Keratinocyte (primary cell): ENCODE measurements at regions not wholly inside any gene's neighbourhood (a gene's known extent, or its start where the extent isn't known, plus 50 kb on each side); places are given as distances from the start of the nearest gene placed in this dataset.

Source experiments
- DNase-seq: peaks from one replicate; pipeline ENCODE4 v3.0.0-alpha.2; 2011; ENCODE audit warnings: low read depth, missing footprints, low spot score
- FAIRE-seq: peaks from 2 replicates; lab custom pipeline; 2011; peaks lifted over from hg19 to GRCh38; lab: Jason Lieb, UNC
- H2AFZ ChIP-seq: 2 replicates; pipeline ENCODE4 v1.6.0; 2012; ENCODE audit warnings: low read length, control low read depth, inconsistent platforms; ENCODE audit not compliant: control insufficient read depth
- H3K27ac ChIP-seq: 2 replicates; pipeline ENCODE4 v1.5.1; 2011; ENCODE audit warnings: low read length; ENCODE audit not compliant: control insufficient read depth, insufficient read depth
- H3K27me3 ChIP-seq: 3 replicates; pipeline ENCODE4 v1.6.0; 2011; ENCODE audit warnings: low read length; ENCODE audit not compliant: control insufficient read depth, insufficient read depth; ENCODE audit errors: extremely low read depth
- H3K36me3 ChIP-seq, 2 experiments: 2 replicates in 1 of 2; 3 replicates in 1 of 2; pipeline ENCODE4 v1.5.1; 2011; ENCODE audit warnings: low read length in 2 of 2, mild to moderate bottlenecking in 1 of 2; ENCODE audit not compliant: control insufficient read depth in 2 of 2, insufficient read depth in 2 of 2; ENCODE audit errors: extremely low read depth in 1 of 2
- H3K4me1 ChIP-seq: 3 replicates; pipeline ENCODE4 v1.5.1; 2011; ENCODE audit warnings: low read length; ENCODE audit not compliant: control insufficient read depth, insufficient read depth; ENCODE audit errors: extremely low read depth
- H3K4me2 ChIP-seq: 3 replicates; pipeline ENCODE4 v1.6.0; 2011; ENCODE audit warnings: low read depth, low read length; ENCODE audit not compliant: control insufficient read depth, insufficient read depth; ENCODE audit errors: extremely low read depth
- H3K4me3 ChIP-seq, 3 experiments: fragments of 200-600 bp in 1 of 3; sonication (generic) in 1 of 3; 2 replicates in 2 of 3; 3 replicates in 1 of 3; pipeline ENCODE4 v1.5.1; 2011 to 2016; ENCODE audit warnings: low read length in 3 of 3, mild to moderate bottlenecking in 3 of 3, control low read depth in 2 of 3, inconsistent platforms in 1 of 3, low read depth in 1 of 3, mixed read lengths in 1 of 3, mixed run types in 1 of 3, moderate library complexity in 1 of 3; ENCODE audit not compliant: control insufficient read depth in 2 of 3, insufficient read depth in 2 of 3; ENCODE audit errors: extremely low read depth in 1 of 3
- H3K79me2 ChIP-seq: 2 replicates; pipeline ENCODE4 v1.6.0; 2012; ENCODE audit warnings: low read length; ENCODE audit not compliant: control insufficient read depth, insufficient read depth
- H3K9ac ChIP-seq: 3 replicates; pipeline ENCODE4 v1.6.0; 2011; ENCODE audit warnings: low read length; ENCODE audit not compliant: control insufficient read depth, insufficient read depth; ENCODE audit errors: extremely low read depth
- H3K9me1 ChIP-seq: 3 replicates; pipeline ENCODE4 v1.6.0; 2011; ENCODE audit warnings: low read length; ENCODE audit not compliant: control insufficient read depth, insufficient read depth; ENCODE audit errors: extremely low read depth
- H3K9me3 ChIP-seq: 2 replicates; pipeline ENCODE4 v1.5.1; 2012; ENCODE audit warnings: low read depth, low read length; ENCODE audit not compliant: control insufficient read depth
- H4K20me1 ChIP-seq: 3 replicates; pipeline ENCODE4 v1.6.0; 2011; ENCODE audit warnings: low read length; ENCODE audit not compliant: control insufficient read depth, insufficient read depth; ENCODE audit errors: extremely low read depth
- EZH2 ChIP-seq: IDR thresholded peaks from one replicate; pipeline ENCODE4 v1.6.1; 2012; ENCODE audit warnings: inconsistent platforms, mild to moderate bottlenecking, low read length, moderate library complexity
- dilution Hi-C: fragments of 300-500 bp; cut with MboI; formaldehyde crosslinking; loops from one replicate; pipeline ENCODE4 v1.7.0; 2020; ENCODE audit warnings: low sequenced_read_pairs; ENCODE audit not compliant: extremely low pct_ligation_motif_present
- TF ChIP-seq, protein P1 (sequence below), 3 experiments: IDR thresholded peaks in 1 of 3; conservative IDR thresholded peaks in 1 of 3; optimal IDR thresholded peaks in 1 of 3; 2 replicates in 2 of 3; 3 replicates in 1 of 3; pipeline versions ENCODE3 to v1.5.1; 2011; ENCODE audit warnings: low read length in 3 of 3, mild to moderate bottlenecking in 3 of 3, moderate library complexity in 2 of 3, control low read depth in 1 of 3, inconsistent platforms in 1 of 3; ENCODE audit not compliant: insufficient read depth in 2 of 3; ENCODE audit errors: extremely low read depth in 1 of 3

DNA sequence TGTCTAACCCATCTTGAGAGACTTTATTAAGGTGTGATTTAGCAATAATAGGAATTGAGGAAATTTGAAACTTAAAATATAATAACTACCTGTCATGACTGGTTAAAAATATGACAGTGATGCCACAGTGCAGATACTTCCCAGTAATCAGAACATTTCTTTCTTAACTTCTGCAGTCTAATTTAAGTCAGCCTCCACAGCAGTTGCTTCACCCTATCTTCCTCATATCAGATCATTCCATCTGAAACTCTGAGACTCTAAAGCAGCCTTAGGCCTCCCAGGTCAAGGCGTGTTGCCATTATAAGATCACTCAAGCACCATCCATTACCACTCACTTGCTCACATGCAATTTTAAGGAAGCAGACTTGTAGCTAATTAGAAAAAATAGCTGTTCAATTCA, 302.2 kb downstream of the AASDHPPT start:
- Histone ChIP-seq H3K4me1 (peaks cover 6% of the 10 kb centered on the region), H2AFZ (no peak overlapping the region), H3K9me3 (no peaks in the 10 kb centered on the region), H3K79me2 (no peaks in the 10 kb centered on the region), H3K9ac (no peak overlapping the region), H3K27ac (no peak overlapping the region), H4K20me1 (no peaks in the 10 kb centered on the region), H3K36me3 (no peaks in the 10 kb centered on the region), H3K4me2 (no peak overlapping the region), H3K9me1 (no peaks in the 10 kb centered on the region), H3K27me3 (no peaks in the 10 kb centered on the region), H3K4me3 (no peak overlapping the region)
- DNase-seq (no peak), FAIRE-seq (no peak)
- dilution Hi-C loops: no loop called here
- TF ChIP-seq, protein P1, sequence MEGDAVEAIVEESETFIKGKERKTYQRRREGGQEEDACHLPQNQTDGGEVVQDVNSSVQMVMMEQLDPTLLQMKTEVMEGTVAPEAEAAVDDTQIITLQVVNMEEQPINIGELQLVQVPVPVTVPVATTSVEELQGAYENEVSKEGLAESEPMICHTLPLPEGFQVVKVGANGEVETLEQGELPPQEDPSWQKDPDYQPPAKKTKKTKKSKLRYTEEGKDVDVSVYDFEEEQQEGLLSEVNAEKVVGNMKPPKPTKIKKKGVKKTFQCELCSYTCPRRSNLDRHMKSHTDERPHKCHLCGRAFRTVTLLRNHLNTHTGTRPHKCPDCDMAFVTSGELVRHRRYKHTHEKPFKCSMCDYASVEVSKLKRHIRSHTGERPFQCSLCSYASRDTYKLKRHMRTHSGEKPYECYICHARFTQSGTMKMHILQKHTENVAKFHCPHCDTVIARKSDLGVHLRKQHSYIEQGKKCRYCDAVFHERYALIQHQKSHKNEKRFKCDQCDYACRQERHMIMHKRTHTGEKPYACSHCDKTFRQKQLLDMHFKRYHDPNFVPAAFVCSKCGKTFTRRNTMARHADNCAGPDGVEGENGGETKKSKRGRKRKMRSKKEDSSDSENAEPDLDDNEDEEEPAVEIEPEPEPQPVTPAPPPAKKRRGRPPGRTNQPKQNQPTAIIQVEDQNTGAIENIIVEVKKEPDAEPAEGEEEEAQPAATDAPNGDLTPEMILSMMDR (optimal IDR thresholded peaks at IDR 0.05 in 1 of 3, IDR thresholded peaks at IDR 0.05 in 1 of 3, conservative IDR thresholded peaks at IDR 0.05 in 1 of 3; ENCODE audit: extremely low read depth in 1 of 3, insufficient read depth in 2 of 3, low read length in 3 of 3): no peak
- TF ChIP-seq EZH2: no peak

DNA sequence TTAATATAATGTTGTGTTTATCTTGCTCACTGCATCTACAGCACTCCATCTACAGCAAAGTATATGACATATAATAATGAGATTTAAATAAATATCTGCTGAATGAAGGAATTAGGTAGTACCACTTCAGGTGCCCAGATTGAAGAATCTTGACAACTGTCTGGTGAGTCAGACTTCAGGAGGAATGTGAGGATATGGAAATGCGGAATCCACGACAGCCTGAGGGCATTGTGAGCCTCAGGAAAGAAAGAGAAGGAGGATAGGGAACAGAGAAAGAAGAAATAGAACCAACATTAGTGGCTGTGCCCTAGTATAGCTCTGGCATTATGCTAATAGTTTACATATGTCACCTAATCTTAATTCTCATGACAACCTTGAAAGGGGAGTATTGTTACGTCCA, 304.4 kb downstream of the AASDHPPT start:
- dilution Hi-C loops: no loop called here
- Histone ChIP-seq H3K4me3 (no peak overlapping the region), H3K9me3 (no peaks in the 10 kb centered on the region), H3K36me3 (no peaks in the 10 kb centered on the region), H3K4me2 (no peak overlapping the region), H3K27ac (no peak overlapping the region), H3K9me1 (no peaks in the 10 kb centered on the region), H2AFZ (no peak overlapping the region), H3K9ac (no peak overlapping the region), H4K20me1 (no peaks in the 10 kb centered on the region), H3K79me2 (no peaks in the 10 kb centered on the region), H3K27me3 (no peaks in the 10 kb centered on the region), H3K4me1 (peaks cover 6% of the 10 kb centered on the region)
- no peak for FAIRE-seq
- DNase-seq: no peak
- TF ChIP-seq EZH2: no peak
- TF ChIP-seq, protein P1 (optimal IDR thresholded peaks at IDR 0.05 in 1 of 3, IDR thresholded peaks at IDR 0.05 in 1 of 3, conservative IDR thresholded peaks at IDR 0.05 in 1 of 3; ENCODE audit: extremely low read depth in 1 of 3, insufficient read depth in 2 of 3, low read length in 3 of 3): no peak
